ENCODE measurements at regions not wholly inside any gene's neighbourhood (a gene's known extent, or its start where the extent isn't known, plus 50 kb on each side); places are given as distances from the start of the nearest gene placed in this dataset.

DNA sequence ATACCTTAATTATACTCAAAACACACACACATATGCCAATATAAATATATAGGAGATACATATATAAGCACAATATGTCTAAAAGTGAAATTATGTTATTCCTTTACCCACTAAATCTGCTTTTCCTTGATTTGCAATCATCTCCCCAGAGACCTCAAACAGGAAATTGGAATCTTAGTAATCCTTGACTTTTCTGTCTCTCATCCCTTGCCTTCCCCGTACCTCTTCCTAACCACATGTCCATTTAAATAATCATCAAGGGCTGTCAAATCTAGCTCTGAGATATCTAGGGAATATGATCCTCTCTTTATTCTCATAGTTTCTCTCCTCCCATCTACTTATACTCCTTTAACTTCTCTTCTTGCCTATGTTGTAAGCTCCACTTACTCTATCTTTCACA is 336.6 kb downstream of the HGF start:
- 64 to 89% (median 72%) methylated on average over 1 of the region's 1 CpG for WGBS, 4 donors
- Histone ChIP-seq H3K36me3 (replicated peaks in 1 of 2) (no peaks in the 10 kb centered on the region), H3K4me3 (no peak overlapping the region), H3K4me1 (replicated peaks in 1 of 2) (no peaks in the 10 kb centered on the region), H3K27ac (no peak overlapping the region), H3K27me3 (no peaks in the 10 kb centered on the region), H3K9me3 (replicated peaks in 1 of 3) (no peaks in the 10 kb centered on the region)
- intact Hi-C loops (cut with DNase I) = no loop called here
- no peak for DNase-seq
- TF ChIP-seq, protein P1, sequence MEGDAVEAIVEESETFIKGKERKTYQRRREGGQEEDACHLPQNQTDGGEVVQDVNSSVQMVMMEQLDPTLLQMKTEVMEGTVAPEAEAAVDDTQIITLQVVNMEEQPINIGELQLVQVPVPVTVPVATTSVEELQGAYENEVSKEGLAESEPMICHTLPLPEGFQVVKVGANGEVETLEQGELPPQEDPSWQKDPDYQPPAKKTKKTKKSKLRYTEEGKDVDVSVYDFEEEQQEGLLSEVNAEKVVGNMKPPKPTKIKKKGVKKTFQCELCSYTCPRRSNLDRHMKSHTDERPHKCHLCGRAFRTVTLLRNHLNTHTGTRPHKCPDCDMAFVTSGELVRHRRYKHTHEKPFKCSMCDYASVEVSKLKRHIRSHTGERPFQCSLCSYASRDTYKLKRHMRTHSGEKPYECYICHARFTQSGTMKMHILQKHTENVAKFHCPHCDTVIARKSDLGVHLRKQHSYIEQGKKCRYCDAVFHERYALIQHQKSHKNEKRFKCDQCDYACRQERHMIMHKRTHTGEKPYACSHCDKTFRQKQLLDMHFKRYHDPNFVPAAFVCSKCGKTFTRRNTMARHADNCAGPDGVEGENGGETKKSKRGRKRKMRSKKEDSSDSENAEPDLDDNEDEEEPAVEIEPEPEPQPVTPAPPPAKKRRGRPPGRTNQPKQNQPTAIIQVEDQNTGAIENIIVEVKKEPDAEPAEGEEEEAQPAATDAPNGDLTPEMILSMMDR (IDR thresholded peaks at IDR 0.05) = no peak
- TF ChIP-seq POLR2A (IDR thresholded peaks at IDR 0.05) = no peak

DNA sequence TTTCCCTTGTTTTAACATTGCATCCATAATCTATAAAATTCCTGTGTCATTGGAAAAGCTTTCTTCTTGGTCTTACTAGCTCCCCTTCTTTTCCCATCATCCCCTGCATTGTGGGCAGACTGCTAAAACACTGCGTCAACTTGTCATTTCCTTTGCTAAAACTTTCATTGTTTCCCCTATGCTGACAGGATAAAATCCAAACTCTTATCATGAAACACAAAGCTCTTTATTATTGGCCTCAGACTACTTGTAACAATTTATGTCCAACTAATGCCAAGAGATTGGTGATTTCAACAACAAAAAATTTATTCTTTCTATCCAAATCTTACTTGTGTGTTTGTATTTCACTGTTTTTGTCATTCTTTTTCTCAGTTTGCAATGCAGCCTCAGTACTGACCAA is 339.1 kb downstream of the HGF start:
- intact Hi-C loops (cut with DNase I) = no loop called here
- Histone ChIP-seq H3K4me1 (replicated peaks in 1 of 2) (no peaks in the 10 kb centered on the region), H3K9me3 (replicated peaks in 1 of 3) (no peaks in the 10 kb centered on the region), H3K36me3 (replicated peaks in 1 of 2) (no peaks in the 10 kb centered on the region), H3K4me3 (no peak overlapping the region), H3K27ac (no peak overlapping the region), H3K27me3 (no peaks in the 10 kb centered on the region)
- WGBS, 4 donors = 54 to 73% (median 69%) methylated on average over 1 of the region's 1 CpG
- TF ChIP-seq, protein P1 (IDR thresholded peaks at IDR 0.05) = no peak
- no peak for TF ChIP-seq POLR2A (IDR thresholded peaks at IDR 0.05)
- no peak for DNase-seq

DNA sequence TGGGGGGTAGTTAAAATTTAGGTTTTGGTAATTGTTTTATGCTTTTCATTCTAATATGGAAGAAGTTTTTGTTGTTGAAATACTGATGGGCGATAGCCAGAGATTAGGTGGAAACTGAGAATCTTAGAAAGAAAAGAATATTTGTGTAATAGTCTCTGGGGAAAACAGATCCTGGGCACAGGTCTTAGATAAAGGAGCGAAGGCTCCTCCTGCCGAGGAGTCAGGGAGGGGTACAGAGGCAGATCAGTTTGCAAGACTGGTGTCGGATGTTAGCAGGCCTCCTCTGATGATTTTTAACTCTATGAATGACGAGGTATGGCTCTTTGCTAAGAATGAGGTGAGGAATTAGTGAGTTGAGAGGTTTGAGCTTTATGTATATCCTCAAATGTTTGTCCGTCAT is 339.7 kb downstream of the HGF start:
- Histone ChIP-seq H3K9me3 (replicated peaks in 1 of 3) (no peaks in the 10 kb centered on the region), H3K4me1 (replicated peaks in 1 of 2) (no peaks in the 10 kb centered on the region), H3K27ac (no peak overlapping the region), H3K27me3 (no peaks in the 10 kb centered on the region), H3K4me3 (no peak overlapping the region), H3K36me3 (replicated peaks in 1 of 2) (no peaks in the 10 kb centered on the region)
- TF ChIP-seq POLR2A (IDR thresholded peaks at IDR 0.05) = no peak
- TF ChIP-seq, protein P1 (IDR thresholded peaks at IDR 0.05) = no peak
- 59 to 71% (median 63%) methylated on average over 6 of the region's 6 CpGs for WGBS, 4 donors
- intact Hi-C loops (cut with DNase I) = no loop called here
- DNase-seq = no peak

DNA sequence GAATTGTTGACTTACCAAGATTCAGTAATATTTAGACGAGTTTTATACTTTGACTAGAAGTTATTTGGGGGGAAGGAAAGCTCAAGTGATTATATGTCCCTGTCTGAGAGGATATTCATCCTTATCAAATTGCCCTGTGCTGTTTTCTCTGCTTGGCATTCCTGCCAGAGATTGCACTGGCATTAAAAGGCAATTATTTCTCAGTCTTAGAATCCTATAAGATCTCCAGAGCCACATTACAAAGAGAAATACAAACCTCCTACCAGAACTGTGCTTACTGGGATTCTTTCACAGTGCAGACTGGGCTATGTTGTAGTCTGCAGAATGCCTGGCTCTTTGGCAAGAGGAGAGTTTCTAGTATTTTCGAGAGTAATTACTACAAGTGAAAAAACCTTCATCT is 342.4 kb downstream of the HGF start:
- no peak for DNase-seq
- TF ChIP-seq, protein P1 (IDR thresholded peaks at IDR 0.05) = no peak
- no peak for TF ChIP-seq POLR2A (IDR thresholded peaks at IDR 0.05)
- Histone ChIP-seq H3K9me3 (replicated peaks in 1 of 3) (no peaks in the 10 kb centered on the region), H3K27me3 (no peaks in the 10 kb centered on the region), H3K36me3 (replicated peaks in 1 of 2) (no peaks in the 10 kb centered on the region), H3K27ac (no peak overlapping the region), H3K4me1 (replicated peaks in 1 of 2) (no peaks in the 10 kb centered on the region), H3K4me3 (no peak overlapping the region)
- intact Hi-C loops (cut with DNase I) = no loop called here
- 43 to 55% (median 53%) methylated on average over 2 of the region's 2 CpGs for WGBS, 4 donors

Measured in adrenal gland (tissue), 9 donors.